H7 (cell line): ENCODE measurements at regions not wholly inside any gene's neighbourhood (a gene's known extent, or its start where the extent isn't known, plus 50 kb on each side); places are given as distances from the start of the nearest gene placed in this dataset.
"Not testable (repeated sequence)": the region's sequence is repeated elsewhere in the genome, so short reads cannot be mapped to it uniquely, and the experiment has no call there.

ENCODE experiments used
- DNase-seq: peaks from one replicate; pipeline ENCODE4 v3.0.0; 2012
- H3K27me3 ChIP-seq: 2 replicates; pipeline ENCODE4 v1.6.0; 2011; ENCODE audit warnings: mild to moderate bottlenecking, low read length; ENCODE audit not compliant: control insufficient read depth, insufficient read depth
- H3K36me3 ChIP-seq: replicated peaks from 2 replicates; pipeline ENCODE4 v1.5.1; 2011; ENCODE audit warnings: low read length; ENCODE audit not compliant: control insufficient read depth, insufficient read depth
- H3K4me3 ChIP-seq: 2 replicates; pipeline ENCODE4 v1.5.1; 2011; ENCODE audit warnings: low read depth, mild to moderate bottlenecking, control low read depth, low read length, moderate library complexity; ENCODE audit not compliant: insufficient read depth

DNA sequence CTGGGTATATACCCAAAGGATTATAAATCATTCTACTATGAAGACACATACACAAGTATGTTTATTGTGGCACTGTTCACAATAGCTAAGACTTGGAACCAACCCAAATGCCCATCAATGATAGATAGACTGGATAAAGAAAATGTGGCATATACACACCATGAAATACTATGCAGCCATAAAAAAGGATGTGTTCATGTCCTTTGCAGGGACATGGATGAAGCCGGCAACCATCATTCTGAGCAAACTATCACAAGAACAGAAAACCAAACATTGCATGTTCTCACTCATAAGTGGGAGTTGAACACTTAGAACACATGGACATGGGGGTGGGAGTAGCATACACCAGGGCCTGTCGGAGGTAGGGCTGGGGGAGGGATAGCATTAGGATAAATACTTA, 94.6 kb upstream of the TBX22 start:
- not testable (repeated sequence) for H3K36me3 ChIP-seq, DNase-seq, H3K4me3 ChIP-seq, H3K27me3 ChIP-seq

DNA sequence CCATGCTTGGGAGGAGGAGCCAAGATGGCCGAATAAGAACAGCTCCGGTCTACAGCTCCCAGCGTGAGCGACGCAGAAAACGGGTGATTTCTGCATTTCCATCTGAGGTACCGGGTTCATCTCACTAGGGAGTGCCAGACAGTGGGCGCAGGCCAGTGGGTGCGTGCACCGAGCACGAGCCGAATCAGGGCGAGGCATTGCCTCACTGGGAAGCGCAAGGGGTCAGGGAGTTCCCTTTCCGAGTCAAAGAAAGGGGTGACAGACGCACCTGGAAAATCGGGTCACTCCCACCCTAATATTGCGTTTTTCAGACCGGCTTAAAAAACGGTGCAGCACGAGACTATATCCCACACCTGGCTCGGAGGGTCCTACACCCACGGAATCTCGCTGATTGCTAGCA, 87.8 kb upstream of the TBX22 start:
- H3K4me3 ChIP-seq: peak overlapping the region; percentile 8; the same call in 1 of the 2 replicates
- not testable (repeated sequence) for H3K36me3 ChIP-seq, DNase-seq

DNA sequence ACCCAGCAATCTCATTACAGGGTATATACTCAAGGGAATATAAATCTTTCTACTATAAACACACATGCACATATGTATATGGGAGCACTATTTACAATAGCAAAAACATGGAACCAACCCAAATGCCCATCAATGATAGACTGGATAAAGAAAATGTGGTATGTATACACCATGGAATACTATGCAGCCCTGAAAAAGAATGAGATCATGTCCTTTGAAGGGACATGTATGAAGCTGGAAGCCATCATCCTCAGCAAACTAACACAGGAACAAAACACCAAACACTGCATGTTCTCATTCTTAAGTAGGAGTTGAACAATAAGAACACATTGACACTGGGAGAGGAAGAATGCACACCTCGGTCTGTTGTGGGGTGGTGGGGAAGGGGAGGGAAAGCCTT, 80.6 kb upstream of the TBX22 start:
- no peaks in the 10 kb centered on the region for H3K36me3 ChIP-seq
- no peaks in the 10 kb centered on the region for H3K27me3 ChIP-seq
- no peak for DNase-seq
- no peak overlapping the region for H3K4me3 ChIP-seq

More for the DNA sequence above, 87.8 kb upstream of the TBX22 start:
- not testable (repeated sequence) for H3K27me3 ChIP-seq

DNA sequence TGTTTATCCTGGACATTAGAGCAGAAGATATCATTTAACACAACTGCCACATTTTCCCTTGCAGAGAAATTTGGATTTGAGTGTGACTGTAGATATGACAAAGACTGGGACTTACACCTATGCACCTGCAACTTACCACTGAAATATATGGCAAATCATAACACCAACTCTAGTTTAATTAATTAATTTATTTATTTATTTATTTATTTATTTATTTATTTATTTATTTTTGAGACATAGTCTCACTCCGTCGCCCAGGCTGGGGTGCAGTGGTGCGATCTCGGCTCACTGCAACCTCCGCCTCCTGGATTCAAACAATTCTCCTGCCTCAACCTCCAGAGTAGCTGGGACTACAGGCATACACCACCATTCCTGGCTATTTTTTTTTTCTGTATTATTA, 50.4 kb upstream of the TBX22 start:
- not testable (repeated sequence) for H3K4me3 ChIP-seq, H3K36me3 ChIP-seq, DNase-seq, H3K27me3 ChIP-seq
